ENCODE measurements at regions not wholly inside any gene's neighbourhood (a gene's known extent, or its start where the extent isn't known, plus 50 kb on each side); places are given as distances from the start of the nearest gene placed in this dataset.

DNA sequence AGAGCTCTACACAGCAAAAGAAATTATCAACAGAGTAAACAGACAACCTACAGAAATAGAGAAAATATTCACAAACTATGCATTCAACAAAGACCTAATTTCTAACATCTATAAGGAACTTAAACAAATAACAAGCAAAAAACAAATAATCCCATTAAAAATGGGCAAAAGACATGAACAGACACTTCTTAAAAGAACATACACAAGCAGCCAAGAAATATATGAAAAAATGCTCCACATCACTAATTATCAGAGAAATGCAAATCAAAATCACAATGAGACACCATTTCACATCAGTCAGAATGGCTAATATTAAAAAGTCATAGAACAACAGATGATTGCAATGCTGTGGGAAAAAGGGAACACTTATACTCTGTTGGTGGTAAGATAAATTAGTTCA, 100.7 kb upstream of the LGR5 start:
- TF ChIP-seq POLR2A (IDR thresholded peaks at IDR 0.05) (no peak), CTCF (IDR thresholded peaks at IDR 0.05) (no peak)
